IPS DF 4.7 (cell line): ENCODE measurements at regions not wholly inside any gene's neighbourhood (a gene's known extent, or its start where the extent isn't known, plus 50 kb on each side); places are given as distances from the start of the nearest gene placed in this dataset.

Experiments
- DNase-seq: peaks from one replicate; pipeline ENCODE4 v3.0.0-alpha.2; 2013; ENCODE audit warnings: low spot score; ENCODE audit errors: extremely low read depth

- DNase-seq = no peak
Measured at GRCh38 chr11:110984693-110985092, 260.8 kb upstream of the POU2AF2 start.

- no peak for DNase-seq
Measured at GRCh38 chr11:110984147-110984546, 261.4 kb upstream of the POU2AF2 start.

GRCh38 chr11:110982214-110982613, 263.3 kb upstream of the POU2AF2 start:
- DNase-seq = no peak

DNA sequence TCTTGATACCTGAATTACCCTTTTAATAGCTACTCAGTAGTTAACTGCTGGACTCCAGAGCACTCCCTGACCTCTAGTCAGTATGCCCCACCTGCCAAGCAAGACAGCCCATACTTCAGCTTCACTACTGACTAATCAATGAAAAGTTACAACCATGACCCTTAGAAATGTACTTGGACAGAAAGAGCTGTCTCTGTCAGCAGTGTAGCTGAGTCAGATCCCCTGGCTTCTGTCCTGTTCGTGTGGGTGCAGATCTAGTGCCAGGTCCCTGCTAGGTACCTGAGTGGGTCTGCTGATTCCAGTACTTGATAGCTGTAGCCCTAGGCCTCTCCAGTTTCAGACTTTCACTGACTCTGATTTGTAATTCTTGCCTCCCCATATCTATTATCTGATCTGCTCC, 265.8 kb upstream of the POU2AF2 start:
- DNase-seq = no peak

GRCh38 chr11:110977661-110978060, 265.4 kb upstream of the ARHGAP20 start:
- no peak for DNase-seq

- no peak for DNase-seq
Measured at GRCh38 chr11:110974731-110975130, 262.5 kb upstream of the ARHGAP20 start.

DNA sequence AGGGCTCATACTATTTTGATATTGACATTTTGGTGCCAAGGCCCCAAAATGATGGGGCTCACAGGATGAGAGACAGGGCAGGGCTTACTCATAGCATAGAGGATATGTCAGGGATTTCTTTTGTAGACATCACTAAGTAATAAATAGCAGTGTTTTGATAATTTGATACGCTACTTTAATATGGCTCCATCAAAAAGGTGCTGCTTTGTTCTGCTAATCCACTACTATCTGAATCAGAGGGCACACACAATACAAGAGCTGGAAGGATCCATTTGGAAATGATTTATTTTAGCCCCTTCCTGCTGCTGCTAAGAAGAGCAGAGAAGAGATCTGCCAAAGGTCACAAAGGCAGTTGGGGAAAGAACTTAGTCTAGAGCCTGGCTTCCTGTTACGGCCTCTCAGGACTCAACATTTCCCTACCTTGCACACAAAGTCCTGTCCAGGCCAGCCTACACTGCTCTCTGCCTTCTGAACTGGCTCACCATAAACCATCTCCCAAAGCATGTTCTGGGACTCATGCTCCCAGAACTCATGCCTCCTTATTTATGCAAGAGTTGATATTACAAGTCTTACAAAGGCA, 261.3 kb upstream of the ARHGAP20 start:
- DNase-seq = no peak

- DNase-seq = no peak
Measured at GRCh38 chr11:110972640-110973039, 260.4 kb upstream of the ARHGAP20 start.

GRCh38 chr11:110972106-110972505, 259.9 kb upstream of the ARHGAP20 start:
- DNase-seq = no peak

DNA sequence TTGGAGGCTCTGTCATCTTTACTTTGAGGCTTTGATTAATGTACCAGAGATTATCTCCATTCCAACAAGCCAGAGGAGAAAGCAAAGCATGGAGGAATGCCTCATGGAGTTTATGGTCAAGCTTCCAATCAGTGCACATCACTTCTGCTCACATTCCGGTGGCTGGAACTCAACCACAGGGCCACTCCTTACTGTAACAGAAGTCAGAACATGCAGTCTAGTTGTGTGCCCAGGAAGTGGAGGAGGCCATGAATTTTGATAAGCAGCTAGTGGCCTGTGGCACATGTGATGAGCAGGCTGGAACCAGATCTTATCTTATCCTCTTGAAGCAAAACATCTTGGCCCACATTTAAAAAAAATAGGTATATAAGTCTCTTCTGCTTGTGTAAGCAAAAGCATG, 258.9 kb upstream of the ARHGAP20 start:
- no peak for DNase-seq

DNA sequence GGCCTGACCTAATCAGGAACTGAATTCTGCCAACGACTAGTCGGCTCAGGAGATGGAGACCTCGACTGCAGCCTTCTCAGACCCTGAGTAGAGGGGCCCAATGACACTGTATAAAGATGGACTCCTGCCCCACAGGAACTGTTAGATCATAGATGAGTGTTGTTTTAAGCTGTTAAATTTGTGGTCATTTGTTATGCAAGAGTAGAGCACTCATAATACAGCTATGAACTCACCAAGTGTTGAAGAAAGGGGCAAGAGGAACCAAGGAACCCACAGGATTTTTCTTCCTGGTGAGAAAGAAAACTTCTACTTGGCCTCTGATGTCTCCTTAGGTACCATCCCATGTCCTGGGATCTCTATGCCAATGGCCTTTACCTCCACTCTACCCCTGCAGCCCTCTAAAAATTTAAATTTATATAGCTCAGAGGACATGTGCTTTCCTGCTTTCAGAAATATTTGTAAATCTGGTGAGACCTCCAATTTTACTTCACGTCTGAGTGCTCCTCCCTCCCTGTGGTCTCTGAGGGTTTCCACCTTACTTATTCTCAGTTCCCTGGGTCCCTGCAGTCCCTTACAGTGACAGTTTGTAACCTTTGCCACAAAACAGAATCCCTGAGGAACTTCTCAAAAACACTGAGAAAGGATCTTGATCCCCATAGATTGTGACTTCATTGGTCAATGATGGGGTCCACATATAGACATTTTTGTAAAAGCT, 256.3 kb upstream of the ARHGAP20 start:
- no peak for DNase-seq

DNA sequence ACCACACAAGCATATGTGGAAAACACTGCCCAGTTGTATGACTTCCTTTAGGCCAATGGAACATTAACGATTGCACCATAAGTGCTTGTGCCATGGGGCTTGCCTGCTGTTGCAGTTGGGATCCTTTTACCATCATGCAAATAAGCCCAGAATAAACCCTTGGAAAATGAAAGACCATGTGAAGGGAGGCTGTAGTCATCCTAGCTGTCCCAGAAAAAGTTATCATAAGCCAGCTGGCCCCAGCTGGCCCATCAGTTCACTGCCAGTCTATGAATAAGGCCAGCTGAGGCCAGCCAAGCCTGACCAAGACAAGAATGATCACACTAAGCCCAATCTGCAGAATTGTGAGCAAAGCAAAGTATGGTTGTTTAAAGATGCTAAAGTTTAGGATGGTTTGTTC, 253.9 kb upstream of the ARHGAP20 start:
- DNase-seq = no peak

DNA sequence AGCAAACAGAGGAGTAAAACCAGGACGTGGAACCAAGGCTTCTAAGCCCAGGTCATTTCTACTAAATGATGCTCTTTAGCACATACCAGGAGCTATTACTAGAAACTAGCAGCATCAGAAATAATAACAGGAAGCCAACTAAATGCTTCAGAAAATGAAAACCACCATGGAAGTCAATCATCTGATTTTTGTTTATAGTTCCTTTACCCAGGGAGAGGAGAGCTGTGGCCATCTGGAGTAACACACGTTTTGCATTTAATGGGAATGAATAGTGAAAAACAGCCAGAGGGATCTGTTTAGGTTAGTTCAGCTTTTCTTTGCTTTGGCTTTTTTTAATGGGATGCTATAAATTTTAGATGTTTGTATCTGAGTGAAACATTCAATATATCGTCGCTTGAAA, 250.7 kb upstream of the ARHGAP20 start:
- DNase-seq = no peak

DNA sequence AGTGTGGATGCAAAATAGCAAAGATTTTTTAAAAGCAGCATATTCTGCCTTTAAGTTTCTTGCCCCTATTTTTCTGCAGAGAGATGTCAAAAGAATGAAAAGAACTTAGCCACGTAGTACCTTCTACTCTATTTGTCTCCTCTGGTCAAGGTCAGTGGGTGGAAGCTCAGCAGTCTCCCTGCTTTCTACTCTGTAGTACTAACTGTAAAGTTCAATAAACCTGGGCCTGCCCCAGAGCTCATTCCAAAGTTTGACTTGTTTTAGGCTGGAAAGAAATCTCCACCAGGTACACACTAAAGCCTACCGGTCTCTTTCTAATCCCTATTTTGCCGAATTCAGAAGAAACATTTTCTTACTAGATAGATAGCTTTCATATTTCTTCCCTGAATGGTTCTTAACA, 247.9 kb upstream of the ARHGAP20 start:
- DNase-seq = no peak

DNA sequence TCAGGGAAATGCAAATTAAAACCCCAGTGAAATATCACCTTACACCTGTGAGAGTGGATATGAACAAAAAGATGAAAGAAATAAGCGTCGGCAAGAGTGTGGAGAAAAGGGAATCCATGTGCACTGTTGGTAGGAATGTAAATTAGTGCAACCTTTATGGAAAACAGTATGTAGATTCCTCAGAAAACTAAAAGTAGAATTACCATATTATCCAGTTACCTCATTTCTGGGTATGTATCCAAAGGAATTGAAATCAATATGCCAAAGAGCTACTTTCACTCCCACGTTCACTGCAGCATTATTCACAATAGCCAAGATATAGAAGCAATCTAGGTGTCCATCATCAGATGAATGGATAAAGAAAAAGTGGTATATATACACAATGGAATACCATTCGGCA, 246.0 kb upstream of the ARHGAP20 start:
- DNase-seq = no peak

DNA sequence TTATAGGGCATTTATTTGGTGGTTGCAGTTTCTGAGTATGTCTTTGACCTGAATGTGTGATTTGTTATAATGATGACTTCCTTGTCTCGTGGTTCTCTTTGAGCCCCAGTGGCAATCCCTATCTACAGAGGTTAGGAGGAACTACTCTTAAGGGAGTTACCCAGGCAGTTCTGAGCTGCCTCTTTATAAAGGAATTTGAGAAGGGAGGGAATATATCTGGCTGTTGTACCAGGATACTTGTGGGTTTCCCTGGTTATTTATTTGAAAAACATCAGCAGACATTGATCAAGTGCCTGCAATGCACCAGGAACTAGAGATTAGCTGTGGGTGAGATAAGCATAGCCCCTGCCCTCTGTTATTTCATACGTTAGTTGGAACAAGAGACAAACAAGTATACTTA, 243.5 kb upstream of the ARHGAP20 start:
- DNase-seq = no peak

GRCh38 chr11:110951950-110952503, 239.8 kb upstream of the ARHGAP20 start:
- DNase-seq = no peak

- DNase-seq = no peak
Measured at GRCh38 chr11:110951037-110951949, 239.1 kb upstream of the ARHGAP20 start.

GRCh38 chr11:110948112-110948511, 235.9 kb upstream of the ARHGAP20 start:
- no peak for DNase-seq

- DNase-seq = no peak
Measured at GRCh38 chr11:110947096-110947495, 234.9 kb upstream of the ARHGAP20 start.

DNA sequence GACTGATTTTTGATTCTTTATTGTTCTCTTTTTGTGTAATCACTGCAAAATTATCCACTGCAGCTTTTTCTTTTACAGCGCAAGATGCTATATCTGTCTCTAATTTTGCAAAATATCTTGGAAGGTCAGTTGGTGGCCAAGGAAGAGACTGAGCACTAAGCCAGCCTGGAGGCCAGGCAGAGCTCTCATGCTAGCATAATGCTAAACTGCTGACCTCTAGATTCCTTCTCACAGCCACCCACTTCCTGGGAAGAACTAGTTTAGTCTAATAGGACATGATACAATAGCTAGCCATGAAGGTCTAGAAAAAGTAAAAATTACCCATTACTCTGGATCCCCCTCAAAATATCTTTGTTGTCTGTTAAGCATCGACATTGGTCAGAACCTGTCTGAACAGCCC, 227.2 kb upstream of the ARHGAP20 start:
- no peak for DNase-seq

DNA sequence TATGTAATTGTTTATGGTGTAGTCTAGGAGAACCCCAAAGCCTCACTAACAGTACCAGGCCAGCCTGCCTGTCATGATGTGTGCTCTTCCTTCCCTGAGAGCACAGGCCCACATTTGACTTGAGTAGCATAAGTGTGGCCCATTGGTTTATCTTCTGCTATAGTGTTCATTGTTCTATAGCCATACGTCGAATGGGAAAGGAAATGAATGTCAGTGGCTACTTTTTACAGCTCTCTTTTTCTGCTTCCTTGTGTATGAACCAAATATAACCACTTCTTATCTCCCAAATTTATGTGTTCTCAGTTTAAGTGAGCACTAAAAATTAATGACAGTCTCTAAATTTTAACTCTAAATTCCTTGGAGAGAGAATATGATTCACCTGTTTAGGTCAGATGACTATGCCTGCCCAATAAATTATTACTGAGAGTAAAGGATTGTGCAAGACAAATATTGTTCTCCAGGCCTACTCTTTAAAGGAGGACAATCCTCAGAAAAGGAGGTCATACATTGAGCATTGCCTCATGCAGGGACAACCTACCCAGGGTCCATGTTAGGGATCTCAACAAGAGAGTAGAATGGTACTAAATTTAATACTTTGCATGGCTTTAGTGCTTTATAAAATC, 222.9 kb upstream of the ARHGAP20 start:
- no peak for DNase-seq
